Fibroblast of mammary gland (primary cell): ENCODE measurements at regions not wholly inside any gene's neighbourhood (a gene's known extent, or its start where the extent isn't known, plus 50 kb on each side); places are given as distances from the start of the nearest gene placed in this dataset.
"Not testable (repeated sequence)": the region's sequence is repeated elsewhere in the genome, so short reads cannot be mapped to it uniquely, and the experiment has no call there.

Source experiments
- DNase-seq: peaks from one replicate; pipeline ENCODE4 v3.0.0-alpha.2; 2010; ENCODE audit warnings: low read depth
- H3K4me3 ChIP-seq: 2 replicates; pipeline ENCODE4 v1.5.1; 2011; ENCODE audit warnings: low read depth, mild to moderate bottlenecking, low read length, moderate library complexity; ENCODE audit not compliant: control insufficient read depth
- CTCF ChIP-seq: conservative IDR thresholded peaks from 2 replicates; pipeline ENCODE4 v1.5.1; 2011; ENCODE audit warnings: low read depth, low read length, inconsistent platforms; ENCODE audit not compliant: control insufficient read depth, insufficient read depth

- TF ChIP-seq CTCF: no peak
- DNase-seq: no peak
- no peak overlapping the region for H3K4me3 ChIP-seq
Observed at GRCh38 chr6:141957271-141957670, 175.5 kb upstream of the GJE1 start.

- no peak for DNase-seq
- H3K4me3 ChIP-seq: no peak overlapping the region
- TF ChIP-seq CTCF: no peak
Observed at GRCh38 chr6:141956868-141957267, 175.9 kb upstream of the GJE1 start.

GRCh38 chr6:141956046-141956761 lies 176.5 kb upstream of the GJE1 start:
- DNase-seq: peak; percentile 7
- no peak overlapping the region for H3K4me3 ChIP-seq
- no peak for TF ChIP-seq CTCF

- no peak overlapping the region for H3K4me3 ChIP-seq
- no peak for DNase-seq
- no peak for TF ChIP-seq CTCF
Observed at GRCh38 chr6:141953072-141953471, 179.7 kb upstream of the GJE1 start.

GRCh38 chr6:141946502-141946901 lies 186.2 kb upstream of the GJE1 start:
- no peak for TF ChIP-seq CTCF
- DNase-seq: no peak
- no peak overlapping the region for H3K4me3 ChIP-seq

- no peak for TF ChIP-seq CTCF
- no peak for DNase-seq
Observed at GRCh38 chr6:141938664-141939063, 194.1 kb upstream of the GJE1 start.

GRCh38 chr6:141932685-141933084 lies 200.0 kb upstream of the GJE1 start:
- TF ChIP-seq CTCF: no peak
- H3K4me3 ChIP-seq: no peak overlapping the region

More at GRCh38 chr6:141938664-141939063, 194.1 kb upstream of the GJE1 start:
- no peak overlapping the region for H3K4me3 ChIP-seq

GRCh38 chr6:141926200-141926900 lies 206.4 kb upstream of the GJE1 start:
- not testable (repeated sequence) for H3K4me3 ChIP-seq, DNase-seq

More at GRCh38 chr6:141932685-141933084, 200.0 kb upstream of the GJE1 start:
- DNase-seq: no peak
